Transverse colon (tissue), 4 donors: ENCODE measurements at regions not wholly inside any gene's neighbourhood (a gene's known extent, or its start where the extent isn't known, plus 50 kb on each side); places are given as distances from the start of the nearest gene placed in this dataset.

Experiments used
- EP300 ChIP-seq: sonication (generic); formaldehyde crosslinking; IDR thresholded peaks from one replicate; pipeline ENCODE4 v1.6.1; 2017; ENCODE audit warnings: antibody characterized with exemption, low read depth
- POLR2A ChIP-seq: fragments of 450-650 bp; IDR thresholded peaks from one replicate; pipeline ENCODE4 v1.6.1; 2016; ENCODE audit warnings: antibody characterized with exemption, mild to moderate bottlenecking, moderate library complexity
- POLR2AphosphoS5 ChIP-seq, 3 donors: sonication (generic); formaldehyde crosslinking; IDR thresholded peaks; one replicate each; pipeline ENCODE4 v1.6.1; 2016; ENCODE audit warnings: antibody characterized with exemption in 3 of 3
- TF ChIP-seq, protein P1 (sequence below), 5 experiments: fragments of 200-600 bp in 3 of 5; fragments of 450-650 bp in 2 of 5; sonication (generic) in 3 of 5; IDR thresholded peaks; 1 replicate in 2 of 5; 2 replicates in 3 of 5; pipeline ENCODE4 v1.5.1; 2016 to 2017; ENCODE audit warnings: antibody characterized with exemption in 5 of 5, inconsistent platforms in 3 of 5, mild to moderate bottlenecking in 2 of 5, moderate library complexity in 1 of 5

DNA sequence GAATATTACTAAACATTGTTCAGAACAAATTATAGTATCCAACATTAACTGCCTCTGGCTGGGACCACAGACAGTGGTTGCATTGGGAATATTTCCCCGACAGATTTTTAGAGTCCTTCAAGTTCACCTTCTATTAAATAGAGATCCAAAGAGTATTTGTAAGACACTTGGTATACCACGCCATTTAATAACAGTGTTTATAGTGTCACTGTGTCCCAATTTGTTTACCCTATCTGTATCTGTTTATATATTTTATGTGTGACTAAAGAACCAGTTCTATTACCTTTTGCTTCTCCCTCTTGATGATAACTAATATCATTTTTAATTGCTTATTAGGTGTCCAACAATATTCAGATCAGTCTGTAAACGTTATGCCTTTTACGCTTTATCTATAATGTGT, 191.3 kb upstream of the IRX5 start:
- no peak for TF ChIP-seq POLR2A
- TF ChIP-seq POLR2AphosphoS5 (IDR thresholded peaks at IDR 0.05) = no peak
- TF ChIP-seq, protein P1, sequence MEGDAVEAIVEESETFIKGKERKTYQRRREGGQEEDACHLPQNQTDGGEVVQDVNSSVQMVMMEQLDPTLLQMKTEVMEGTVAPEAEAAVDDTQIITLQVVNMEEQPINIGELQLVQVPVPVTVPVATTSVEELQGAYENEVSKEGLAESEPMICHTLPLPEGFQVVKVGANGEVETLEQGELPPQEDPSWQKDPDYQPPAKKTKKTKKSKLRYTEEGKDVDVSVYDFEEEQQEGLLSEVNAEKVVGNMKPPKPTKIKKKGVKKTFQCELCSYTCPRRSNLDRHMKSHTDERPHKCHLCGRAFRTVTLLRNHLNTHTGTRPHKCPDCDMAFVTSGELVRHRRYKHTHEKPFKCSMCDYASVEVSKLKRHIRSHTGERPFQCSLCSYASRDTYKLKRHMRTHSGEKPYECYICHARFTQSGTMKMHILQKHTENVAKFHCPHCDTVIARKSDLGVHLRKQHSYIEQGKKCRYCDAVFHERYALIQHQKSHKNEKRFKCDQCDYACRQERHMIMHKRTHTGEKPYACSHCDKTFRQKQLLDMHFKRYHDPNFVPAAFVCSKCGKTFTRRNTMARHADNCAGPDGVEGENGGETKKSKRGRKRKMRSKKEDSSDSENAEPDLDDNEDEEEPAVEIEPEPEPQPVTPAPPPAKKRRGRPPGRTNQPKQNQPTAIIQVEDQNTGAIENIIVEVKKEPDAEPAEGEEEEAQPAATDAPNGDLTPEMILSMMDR (IDR thresholded peaks at IDR 0.05) = no peak
- no peak for TF ChIP-seq EP300
